SIG-M5 (cell line): ENCODE measurements at regions not wholly inside any gene's neighbourhood (a gene's known extent, or its start where the extent isn't known, plus 50 kb on each side); places are given as distances from the start of the nearest gene placed in this dataset.

ENCODE experiments used
- DNase-seq: peaks from one replicate; lab custom pipeline; 2025; lab: John Stamatoyannopoulos, UW

- no peak for DNase-seq
Observed at GRCh38 chr11:116598556-116598955, 174.2 kb downstream of the BUD13 start.

DNA sequence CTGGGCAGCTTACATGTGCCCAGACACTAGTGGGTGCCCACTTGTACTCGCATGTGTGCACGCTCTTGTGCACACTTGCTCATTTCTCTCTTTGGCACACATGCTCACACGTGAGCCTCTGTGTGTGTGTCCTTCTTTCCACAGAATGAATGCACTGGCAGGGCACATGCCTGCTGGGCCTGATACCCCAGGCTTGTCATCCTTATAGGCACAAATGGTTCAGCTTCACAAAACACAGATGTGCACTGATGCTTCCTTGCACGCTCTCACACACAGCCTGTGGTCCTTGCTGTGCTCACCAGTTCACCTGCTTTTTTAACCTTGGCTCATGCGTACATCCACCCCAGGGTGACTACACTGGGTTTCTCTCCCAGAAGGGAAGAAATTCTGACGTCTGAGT is 174.8 kb downstream of the BUD13 start:
- no peak for DNase-seq

DNA sequence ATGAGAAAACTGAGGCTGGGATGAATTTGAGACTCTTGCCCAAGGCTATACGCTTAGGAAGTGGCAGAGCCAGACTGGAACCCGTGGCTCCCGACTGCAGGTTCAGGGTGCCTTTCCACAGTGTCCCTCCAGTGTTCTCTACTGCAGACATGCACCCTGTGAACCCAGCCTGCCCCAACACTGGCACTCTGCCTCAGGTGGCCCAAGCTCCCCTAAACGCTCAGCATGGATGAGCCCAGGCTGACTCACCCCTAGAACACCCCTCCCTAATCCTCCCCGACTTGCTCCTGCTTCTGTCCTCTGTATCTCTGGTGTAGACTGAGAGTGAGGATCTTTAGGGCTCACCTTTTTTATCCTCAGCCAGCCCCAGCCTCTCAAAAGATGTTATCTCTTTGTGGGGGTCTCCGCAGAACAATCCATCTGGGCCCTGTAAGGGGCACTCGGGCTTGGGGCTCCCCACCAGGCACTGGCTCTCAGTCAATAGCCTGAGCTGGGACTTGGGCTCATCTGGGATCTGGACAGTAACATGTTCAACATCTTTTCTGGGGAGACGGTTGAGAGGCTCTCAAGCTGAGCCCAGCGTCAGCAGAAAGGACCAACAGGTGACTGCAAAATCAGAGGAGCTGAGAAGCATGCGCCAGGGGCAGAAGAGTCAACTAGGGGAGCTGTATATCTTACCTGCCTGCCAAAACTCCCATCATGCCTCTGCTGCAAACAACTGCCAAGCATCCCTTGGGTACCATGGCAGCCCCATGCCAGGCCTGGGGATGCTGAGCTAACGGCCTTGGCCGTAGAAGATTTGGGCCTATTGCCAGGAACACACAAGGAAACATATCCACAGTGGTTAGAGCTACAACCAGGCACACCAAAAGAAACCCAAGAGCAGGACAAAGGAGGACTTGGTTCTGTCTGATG is 176.2 kb downstream of the BUD13 start:
- DNase-seq, result no peak

DNA sequence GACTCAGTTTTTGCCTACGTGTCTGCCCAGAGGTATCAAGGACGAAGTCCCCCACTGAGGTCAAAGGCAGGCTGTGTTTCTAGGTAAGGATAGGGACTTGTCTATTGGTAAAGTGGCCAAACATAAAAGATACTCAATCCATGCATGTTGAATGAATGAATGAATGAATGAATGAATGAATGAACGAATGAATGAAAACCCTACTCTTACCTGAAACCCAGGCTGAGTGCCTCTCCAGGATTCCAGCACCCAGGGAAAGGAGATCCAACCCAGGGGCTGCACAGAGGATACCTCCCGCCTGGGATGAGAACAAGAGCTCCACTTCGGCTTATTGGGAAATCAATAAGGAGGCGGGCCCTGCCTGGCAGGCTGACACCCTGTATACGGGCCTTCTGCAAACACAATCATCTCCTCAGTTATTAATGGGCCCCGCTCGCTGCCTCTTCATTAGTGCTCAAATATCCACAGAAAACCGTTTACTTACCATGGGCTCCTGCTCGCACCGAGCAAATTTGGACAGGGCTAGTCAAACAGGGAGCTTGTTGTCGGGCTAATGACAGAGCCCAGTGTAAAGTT is 177.4 kb downstream of the BUD13 start:
- no peak for DNase-seq

GRCh38 chr11:116590844-116591570 is 181.8 kb downstream of the BUD13 start:
- DNase-seq, result no peak

- DNase-seq, result no peak
Observed at GRCh38 chr11:116589402-116589801, 183.4 kb downstream of the BUD13 start.

GRCh38 chr11:116586392-116586791 is 186.4 kb downstream of the BUD13 start:
- DNase-seq, result no peak

GRCh38 chr11:116582571-116582970 is 190.2 kb downstream of the BUD13 start:
- DNase-seq, result no peak

DNA sequence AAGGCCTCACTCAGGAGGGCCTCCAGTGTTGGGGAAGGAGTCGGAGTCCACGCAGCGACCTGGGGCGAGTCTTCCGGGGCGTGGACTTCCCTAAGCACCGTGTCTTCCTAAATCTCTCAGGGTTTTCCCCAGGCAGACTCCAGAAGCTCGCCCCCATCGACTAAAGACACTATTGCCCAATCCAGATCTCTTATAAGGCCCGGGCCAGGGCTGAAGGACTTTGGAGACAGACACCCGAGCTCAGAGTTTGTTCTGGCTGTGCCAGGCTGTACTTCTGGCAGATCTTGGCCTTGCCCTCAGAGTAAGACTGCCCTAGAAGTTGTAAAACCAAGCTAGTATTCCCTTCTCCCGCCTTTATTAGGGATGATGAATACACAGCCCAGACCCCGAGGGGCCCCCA is 191.4 kb downstream of the BUD13 start:
- DNase-seq, result no peak

- no peak for DNase-seq
Observed at GRCh38 chr11:116580799-116581198, 192.0 kb downstream of the BUD13 start.

DNA sequence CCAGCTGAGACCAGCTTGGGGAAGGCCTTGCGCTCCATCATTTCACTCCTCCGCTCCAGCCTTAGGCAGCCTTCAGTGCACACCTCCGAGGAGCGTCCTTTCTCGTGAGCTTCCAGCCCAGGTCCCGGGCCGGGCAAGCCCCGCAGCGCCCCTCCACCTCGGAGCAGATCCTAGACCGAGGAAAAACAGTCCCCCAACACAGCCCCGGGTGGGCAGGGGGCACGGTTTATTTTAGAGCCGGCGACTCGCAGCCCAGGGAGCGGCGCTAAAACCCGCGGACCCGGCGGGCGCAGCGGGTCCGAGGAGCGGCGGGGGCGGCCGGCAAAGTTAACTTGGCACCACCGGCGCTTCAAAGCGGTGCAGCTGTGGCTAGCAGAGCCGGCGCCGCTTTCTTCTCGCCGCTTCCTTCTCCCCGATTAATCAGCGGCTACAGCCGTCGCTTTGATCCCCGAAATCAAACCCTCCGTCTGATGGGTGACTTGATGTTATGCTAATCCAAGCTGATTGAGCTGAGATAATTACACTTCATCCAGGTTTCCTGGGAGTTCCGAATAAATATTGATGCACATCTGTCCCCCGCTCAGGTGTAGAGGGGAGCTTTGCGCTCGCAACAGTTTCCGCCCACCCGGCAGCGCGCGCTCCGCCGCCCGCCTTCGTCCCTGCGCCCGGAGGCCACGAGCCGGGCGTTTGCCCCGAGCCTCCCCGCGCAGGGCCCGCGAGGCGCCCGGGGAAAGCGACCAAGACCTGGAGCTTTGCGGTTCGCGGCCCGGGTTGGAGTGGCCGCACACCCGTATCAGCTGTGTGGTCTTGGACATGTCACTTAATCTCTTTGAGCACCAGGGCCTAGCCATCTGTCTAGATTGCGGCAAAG is 192.7 kb downstream of the BUD13 start:
- DNase-seq, result no peak

DNA sequence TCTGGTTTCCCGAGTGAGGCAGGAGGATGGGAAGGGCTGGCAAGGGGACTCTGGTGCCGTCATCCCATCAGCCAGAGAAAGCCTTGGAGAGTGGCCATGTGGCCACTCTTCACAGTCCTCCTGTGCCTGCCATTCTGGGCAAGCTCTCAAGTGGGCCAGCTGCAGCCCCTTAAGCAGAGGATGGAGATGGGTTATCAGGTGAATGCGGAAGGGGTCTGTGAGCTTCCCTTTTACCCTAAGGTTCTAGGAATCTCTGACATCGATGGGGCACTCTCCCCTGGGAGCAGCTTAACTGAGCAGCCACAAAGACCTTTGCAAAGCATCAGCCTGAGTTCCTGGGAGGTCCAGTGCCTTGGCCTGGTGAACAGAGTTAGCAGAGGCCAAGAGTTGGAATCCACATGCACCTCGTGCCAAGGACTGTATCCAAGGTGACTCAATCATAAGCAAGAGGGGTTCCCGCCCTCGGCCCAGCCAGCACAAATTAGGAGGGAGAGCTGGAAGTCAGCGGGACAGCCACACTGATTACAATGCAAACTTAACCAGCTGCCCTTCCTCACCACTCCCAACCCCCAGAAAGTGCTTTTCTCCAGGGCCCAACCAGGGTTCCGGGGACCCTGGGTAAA is 193.6 kb downstream of the BUD13 start:
- no peak for DNase-seq

DNA sequence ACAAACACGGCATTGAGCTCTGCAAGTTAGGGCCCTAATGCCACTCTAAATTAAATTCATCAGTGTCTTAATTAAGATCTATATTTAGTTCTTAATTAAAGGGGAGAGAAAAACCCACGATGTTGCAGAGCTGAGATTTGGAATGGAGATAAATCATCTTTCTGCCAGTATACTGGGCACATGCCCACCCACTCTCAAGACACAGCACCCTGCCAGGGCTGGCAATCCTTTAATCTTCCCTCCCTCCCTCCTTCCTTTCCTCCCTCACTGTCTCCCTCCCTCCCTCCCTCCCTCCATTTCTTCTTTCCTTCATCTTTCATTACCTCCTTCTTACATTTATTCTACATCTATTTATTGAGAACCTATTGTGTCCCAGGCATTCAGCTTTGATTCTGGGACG is 194.8 kb downstream of the BUD13 start:
- DNase-seq, result no peak

DNA sequence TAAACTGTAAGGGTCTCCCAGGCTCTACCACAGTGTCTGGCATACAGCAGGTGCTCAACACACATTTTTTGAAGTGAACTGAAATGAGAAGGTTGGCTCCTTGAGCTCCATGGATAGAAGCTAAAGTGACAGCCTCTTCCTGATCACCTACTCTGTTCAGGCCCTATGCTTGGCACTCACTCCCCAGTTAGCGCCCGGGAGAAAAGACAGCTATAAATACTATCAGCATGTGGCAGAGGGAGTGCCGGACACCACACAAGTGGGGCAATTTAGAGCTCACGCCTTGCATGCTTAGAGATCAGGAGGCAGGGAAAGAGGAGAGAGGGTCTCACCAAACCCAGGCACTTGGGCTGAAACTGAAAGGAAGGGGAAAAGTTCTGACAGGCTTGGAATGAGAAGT is 195.5 kb downstream of the BUD13 start:
- DNase-seq, result no peak

DNA sequence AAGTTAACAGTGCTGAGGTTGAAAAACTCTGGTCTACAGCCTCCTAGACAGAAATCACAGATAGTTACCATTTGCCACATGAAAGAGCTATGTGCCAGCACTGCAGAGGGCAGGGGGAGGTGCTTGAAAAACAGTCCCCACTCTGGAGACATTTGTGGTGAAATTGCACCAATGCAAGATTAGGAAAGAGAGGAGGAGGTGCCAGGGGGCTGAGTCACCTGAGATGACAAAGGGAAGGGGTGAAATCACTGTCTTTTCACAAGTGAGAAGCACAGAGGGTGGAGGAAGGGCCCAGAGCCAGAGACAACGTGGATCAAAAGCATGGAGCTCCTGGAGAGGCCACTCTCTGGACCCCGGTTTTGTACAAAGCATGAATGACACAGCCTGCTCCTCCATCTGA is 196.3 kb downstream of the BUD13 start:
- no peak for DNase-seq

- DNase-seq, result no peak
Observed at GRCh38 chr11:116567721-116568242, 205.0 kb downstream of the BUD13 start.

DNA sequence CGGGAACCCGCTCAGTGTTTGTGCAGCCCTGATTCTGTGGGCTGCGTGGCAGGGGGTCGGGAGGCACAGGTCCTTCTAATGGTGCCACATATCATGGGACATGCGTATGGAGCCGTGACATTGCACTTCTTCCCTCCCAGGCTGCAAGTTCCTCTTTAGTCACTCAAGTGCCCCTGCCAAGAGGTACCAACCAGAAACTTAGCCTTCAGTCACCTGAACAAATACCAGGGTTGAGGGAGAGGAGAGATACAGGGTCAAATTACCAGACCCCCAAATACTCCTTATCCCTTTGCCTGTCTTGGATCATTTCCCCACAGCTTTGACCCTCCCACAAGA is 209.1 kb downstream of the BUD13 start:
- DNase-seq, result no peak

DNA sequence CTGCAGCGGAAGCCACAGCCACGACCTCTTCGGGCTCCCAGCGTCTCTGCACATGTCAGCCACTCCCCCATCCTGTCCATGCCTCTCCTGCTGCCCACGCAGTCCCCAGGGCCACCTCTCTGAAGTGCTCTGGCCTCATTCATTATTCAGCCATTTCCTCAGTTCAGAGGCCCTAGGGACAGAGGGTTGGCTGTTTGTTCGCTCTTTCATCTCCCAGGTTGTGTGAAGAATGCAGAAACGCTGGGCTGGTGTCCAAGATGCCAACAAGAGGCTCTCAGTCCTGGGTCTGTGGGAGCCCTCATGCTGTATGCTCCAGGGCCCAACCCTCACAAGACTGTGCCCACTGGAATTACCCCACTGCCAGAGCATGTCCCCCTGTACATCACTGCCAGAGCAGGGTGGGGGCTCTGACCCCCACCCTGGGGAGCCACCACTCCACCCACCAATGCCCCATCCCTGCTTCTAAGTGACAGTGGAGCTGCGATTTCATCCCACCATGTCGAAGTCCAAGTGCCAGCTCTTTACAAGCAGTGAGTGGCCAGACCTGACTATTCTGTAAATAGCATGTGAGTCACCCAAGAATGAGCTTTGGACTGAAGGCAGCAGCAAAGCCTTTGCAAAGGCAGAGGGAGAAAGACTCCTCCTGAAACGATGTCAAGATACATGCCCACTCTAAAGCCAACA is 209.6 kb downstream of the BUD13 start:
- no peak for DNase-seq

DNA sequence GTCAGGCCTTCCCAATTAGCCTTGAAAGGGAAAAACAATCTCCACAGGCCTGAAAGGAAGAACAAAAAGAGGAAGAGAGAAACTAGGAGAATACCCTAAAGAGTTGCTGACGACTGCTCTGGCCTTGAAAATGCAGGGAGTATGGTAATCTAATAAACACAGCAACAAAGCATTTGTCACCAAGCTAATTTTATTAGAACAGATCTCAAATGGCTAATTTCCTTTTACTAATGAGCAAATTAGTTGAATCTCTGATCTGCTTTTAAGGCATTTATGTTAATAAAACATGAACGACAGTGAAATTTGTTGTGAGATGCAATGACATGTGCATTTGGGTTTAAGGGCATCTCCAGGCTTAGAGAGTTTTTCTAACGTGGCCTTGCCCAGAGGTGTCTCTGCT is 212.2 kb downstream of the BUD13 start:
- DNase-seq, result no peak

GRCh38 chr11:116558504-116559211 is 214.1 kb downstream of the BUD13 start:
- no peak for DNase-seq
